HG03460 (cell line): ENCODE measurements at regions not wholly inside any gene's neighbourhood (a gene's known extent, or its start where the extent isn't known, plus 50 kb on each side); places are given as distances from the start of the nearest gene placed in this dataset.

ENCODE experiments used
- ATAC-seq: cut with Tn5 transposase; IDR thresholded peaks from one replicate; pipeline ENCODE4 v1.9.1; 2021; ENCODE audit not compliant: unreplicated experiment

DNA sequence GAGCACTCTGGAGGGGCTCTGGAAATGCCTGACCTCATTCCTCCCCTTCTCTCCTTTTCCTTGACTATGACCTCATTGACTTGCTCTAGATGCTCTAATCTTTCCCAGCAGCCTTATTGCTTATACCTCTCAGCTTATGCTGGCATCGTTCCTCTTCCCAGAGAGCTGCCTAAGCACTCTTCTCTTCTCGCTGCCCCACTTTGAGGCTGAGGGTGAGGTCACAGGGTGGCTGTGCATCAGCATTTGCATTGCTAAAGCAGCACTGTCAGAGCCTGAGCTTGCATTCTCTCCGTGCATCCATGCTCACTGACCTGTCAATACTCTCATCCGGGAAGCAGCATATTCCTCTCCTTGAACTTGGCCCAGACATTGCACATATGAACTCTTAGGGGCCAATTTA is 96.4 kb upstream of the NTRK2 start:
- no peak for ATAC-seq

DNA sequence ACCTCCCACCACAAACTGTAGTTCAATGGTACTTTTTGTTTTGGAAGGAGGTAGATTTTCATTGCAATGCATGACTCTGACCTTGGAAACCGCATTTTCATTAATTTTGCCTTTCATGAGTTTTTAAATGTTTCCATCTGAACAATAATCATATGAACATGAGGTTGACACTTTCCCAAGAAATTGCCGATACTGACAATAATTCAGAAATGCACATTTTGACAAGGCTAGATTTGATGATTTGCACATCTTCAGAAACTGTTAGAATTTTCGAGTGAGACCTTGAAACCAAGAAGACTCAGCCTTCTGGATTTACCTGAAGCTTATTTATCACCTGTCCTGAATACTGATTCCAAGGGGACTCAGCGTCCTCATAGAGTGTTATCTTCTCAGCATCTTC is 93.8 kb upstream of the NTRK2 start:
- no peak for ATAC-seq

DNA sequence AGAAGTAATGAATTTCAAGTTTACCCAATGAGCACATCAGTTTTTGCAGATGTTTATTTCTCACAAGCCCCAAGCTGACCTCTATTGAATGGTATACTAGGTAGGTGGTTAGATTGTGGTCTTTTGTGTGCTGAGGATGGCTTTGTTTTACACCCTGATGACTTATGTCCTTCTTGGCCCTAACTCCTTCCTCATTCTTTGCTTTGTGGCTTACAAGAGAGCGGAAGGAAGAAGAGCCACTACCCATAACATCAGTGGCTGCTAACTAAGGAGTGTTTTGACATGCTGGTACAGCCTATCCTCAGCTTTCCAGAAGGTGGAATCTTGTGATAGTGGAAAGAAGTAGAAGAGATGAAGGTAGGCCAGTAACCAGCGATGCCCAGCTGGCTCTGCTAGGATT is 85.7 kb upstream of the NTRK2 start:
- no peak for ATAC-seq

DNA sequence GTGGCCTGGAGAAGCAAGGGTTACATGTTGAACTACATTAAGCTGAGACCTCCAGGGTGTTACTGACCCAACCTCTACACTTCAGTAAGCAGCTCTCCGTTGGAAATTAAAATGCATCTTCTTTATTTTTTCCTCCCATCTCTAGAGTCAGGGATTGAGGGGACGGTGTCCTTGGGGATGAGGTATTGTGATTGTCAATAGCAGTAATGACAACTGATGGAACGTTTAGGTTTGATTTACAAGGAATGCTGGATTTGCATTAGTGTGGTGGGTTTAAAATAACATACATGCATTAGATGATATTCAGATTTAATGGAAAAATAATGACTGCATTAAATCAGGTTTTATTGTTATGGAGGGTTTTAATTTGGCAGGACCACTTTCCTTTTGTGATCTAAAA is 82.9 kb upstream of the NTRK2 start:
- no peak for ATAC-seq

DNA sequence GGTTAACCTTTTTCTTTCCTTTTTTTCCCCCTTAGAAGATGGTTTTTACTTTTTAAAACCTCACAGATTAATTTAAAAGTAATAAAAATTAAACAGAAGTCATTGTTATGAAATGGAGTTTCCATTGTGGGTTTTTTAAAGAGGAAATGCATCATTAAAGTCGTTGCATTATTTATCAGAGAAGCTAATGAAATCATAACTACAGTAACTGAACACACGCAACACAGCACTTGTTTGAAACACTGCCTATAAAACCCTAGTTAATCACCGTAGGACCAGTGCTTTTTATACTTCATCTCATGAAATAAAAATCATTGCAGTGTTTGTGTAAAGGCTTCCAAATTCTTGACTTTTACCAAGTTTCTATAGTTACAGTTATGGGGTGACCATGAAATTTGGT is 82.4 kb upstream of the NTRK2 start:
- no peak for ATAC-seq

DNA sequence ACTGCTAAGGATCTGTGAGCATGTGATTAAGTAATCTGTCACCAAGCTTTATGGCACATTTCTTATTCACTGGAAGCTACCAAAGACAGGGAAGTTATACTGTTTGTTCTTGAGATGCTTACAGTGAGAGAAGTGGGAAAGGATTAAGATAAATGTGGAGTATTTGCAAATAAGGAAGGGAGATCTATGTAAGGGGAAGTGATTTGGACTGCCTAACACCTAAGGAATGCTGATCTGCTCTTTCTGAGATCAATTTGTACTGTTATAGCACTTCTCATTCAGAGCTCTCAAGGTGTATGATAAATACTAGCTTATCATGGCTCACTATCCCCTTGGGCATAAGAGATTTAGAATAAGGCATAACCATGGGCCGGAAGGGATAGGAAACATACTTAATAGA is 80.0 kb upstream of the NTRK2 start:
- no peak for ATAC-seq

- ATAC-seq, result no peak
Measured at GRCh38 chr9:84590706-84591105, 78.8 kb upstream of the NTRK2 start.

GRCh38 chr9:84592918-84593317 is 76.6 kb upstream of the NTRK2 start:
- ATAC-seq, result no peak

- ATAC-seq, result no peak
Measured at GRCh38 chr9:84593352-84593751, 76.2 kb upstream of the NTRK2 start.

DNA sequence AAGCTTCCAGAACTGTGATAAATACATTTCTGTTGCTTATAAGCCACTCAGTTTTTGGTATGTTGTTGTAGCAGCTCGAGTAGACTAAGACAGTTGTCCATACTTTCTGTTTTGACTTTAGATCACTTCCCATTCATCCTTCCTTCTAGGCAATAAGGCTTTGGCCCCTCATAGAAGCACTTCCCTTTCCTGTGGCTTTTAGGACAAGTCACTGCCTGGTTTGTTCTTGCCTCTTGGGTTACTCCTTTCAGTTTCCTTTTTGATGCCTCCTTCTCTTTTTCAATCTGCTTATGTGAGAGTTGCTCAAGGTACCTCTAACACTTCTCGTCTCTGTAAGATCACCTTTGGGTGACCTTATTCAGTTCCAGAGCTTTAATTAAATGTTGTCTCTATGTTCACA is 72.4 kb upstream of the NTRK2 start:
- ATAC-seq, result peak; percentile 89

DNA sequence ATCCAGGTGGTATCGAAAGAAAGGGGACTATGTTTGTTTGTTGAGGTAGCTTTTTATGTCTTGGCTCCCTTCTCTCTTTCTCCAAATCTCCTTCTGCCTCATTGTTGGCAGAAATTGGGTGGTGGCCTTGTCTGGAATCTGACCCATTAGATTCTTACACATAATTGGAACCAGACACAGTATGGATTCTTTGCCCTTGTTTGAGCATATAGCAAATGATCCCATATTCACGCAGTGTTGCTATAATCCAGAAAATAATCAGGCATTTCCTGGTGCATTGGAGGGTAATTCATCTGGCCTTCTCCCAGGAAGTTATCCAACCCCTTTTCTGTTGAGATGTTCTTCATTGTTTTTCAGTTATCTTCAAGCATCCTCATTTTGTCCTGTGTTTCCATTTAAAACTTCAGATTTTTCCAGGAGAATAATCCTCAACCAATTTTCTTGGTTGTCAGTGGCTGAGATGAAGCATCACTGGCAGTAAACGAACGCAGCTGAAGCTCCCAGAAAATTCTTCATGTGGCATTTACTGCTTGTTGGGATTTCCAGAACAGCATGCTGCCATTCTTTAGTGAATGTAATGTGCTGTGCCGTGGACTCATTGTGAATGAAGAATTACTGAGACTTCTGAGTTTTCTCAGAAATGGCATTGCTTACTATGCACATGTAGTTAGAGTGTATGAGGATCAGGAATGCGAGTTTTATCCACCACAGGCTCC is 70.5 kb upstream of the NTRK2 start:
- ATAC-seq, result no peak

- no peak for ATAC-seq
Measured at GRCh38 chr9:84600739-84601138, 68.8 kb upstream of the NTRK2 start.

DNA sequence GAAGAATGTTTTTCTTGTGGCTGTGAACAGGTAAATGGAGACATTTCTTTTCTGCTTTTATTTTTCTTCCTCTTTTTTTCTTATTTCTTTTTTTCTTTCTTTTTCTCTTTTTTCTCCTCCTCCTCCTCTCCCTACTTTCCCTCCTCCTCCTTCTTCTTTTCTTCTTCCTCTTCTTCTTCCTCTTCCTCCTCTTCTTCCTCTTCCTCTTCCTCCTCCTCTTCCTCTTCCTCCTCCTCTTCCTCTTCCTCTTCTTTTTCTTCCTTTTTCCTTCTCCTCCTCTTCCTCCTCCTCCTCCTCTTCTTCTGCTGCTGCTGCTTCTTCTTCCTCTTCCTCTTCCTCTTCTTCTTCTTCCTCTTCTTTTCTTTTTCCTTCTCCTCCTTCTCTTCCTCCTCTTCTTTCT is 65.3 kb upstream of the NTRK2 start:
- no peak for ATAC-seq

DNA sequence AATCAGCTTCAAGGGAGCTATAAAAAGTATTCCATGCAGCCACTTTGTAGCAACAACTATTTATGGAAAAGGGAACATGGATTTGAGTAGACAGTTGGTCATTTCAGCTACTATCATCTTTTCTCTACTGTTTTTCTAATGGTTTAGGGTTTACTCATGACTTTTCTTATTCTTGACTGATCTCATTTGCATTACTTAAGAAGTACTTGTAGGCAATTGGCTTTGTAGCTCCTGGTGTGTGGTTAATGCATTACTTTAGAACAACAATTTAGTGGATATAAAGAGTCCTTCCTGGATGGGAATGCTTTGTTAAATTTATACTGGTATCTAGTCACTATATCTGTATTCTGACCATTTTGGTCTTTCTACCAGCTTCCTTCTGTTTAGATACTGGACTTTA is 59.8 kb upstream of the NTRK2 start:
- no peak for ATAC-seq

- ATAC-seq, result no peak
Measured at GRCh38 chr9:84613431-84613830, 56.1 kb upstream of the NTRK2 start.

DNA sequence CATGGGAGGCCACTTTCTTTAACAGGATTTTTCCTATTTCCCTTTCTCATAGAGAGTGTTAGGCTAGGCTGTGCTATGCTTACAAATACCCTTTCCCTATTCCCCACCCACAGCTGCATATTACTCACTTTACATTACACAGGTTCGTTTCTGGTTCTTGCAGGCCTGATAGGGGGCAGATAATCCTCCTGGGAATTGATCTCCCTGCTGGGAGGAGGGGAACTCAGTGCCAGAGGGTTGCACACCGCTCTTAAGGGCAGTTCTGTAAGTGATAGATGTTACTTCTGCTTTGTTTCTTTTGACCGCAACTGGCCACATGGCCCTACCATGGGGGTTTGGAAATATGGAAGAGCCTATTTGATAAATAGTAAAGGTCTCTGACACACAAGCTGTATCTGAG is 54.0 kb upstream of the NTRK2 start:
- ATAC-seq, result no peak

GRCh38 chr9:84617411-84618029 is 52.0 kb upstream of the NTRK2 start:
- ATAC-seq, result no peak
